OCI-LY3 (cell line): ENCODE measurements at regions not wholly inside any gene's neighbourhood (a gene's known extent, or its start where the extent isn't known, plus 50 kb on each side); places are given as distances from the start of the nearest gene placed in this dataset.
A peak's percentile ranks its signal among the peaks of the same experiment; 100 is the strongest.

ENCODE experiments used
- H2AFZ ChIP-seq: fragments of 200-600, 300-600 bp; shearing (Covaris generic); 2 replicates; pipeline ENCODE4 v1.6.0; 2014; ENCODE audit warnings: antibody characterized with exemption, low read depth, low read length
- H3K27ac ChIP-seq: fragments of 200-600, 300-600 bp; sonication (generic); 2 replicates; pipeline ENCODE4 v1.5.1; 2014; ENCODE audit warnings: mild to moderate bottlenecking, low read length, moderate library complexity, mixed read lengths
- H3K27me3 ChIP-seq: fragments of 200-600, 300-600 bp; sonication (generic); 2 replicates; pipeline ENCODE4 v1.6.1; 2014; ENCODE audit warnings: low read depth, low read length, mixed read lengths
- H3K36me3 ChIP-seq: fragments of 200-600, 300-600 bp; sonication (generic); replicated peaks from 2 replicates; pipeline ENCODE3; 2014; ENCODE audit warnings: low read depth, low read length, mixed read lengths
- H3K4me1 ChIP-seq: fragments of 300-600, 200-600 bp; sonication (generic); 2 replicates; pipeline ENCODE4 v1.6.1; 2014; ENCODE audit warnings: low read length, mixed read lengths
- H3K4me2 ChIP-seq: fragments of 200-600, 300-600 bp; sonication (generic); 2 replicates; pipeline ENCODE4 v1.6.1; 2014; ENCODE audit warnings: low read length, mixed read lengths
- H3K4me3 ChIP-seq: fragments of 300-600, 200-600 bp; sonication (generic); 2 replicates; pipeline ENCODE4 v1.5.1; 2014; ENCODE audit warnings: antibody characterized with exemption, mild to moderate bottlenecking, low read length, moderate library complexity
- H3K79me2 ChIP-seq: fragments of 300-600, 200-600 bp; shearing (Covaris generic); 2 replicates; pipeline ENCODE4 v1.6.1; 2014; ENCODE audit warnings: mild to moderate bottlenecking, low read length, mixed read lengths
- H3K9ac ChIP-seq: fragments of 300-600, 200-600 bp; shearing (Covaris generic); 2 replicates; pipeline ENCODE4 v1.6.0; 2014; ENCODE audit warnings: mild to moderate bottlenecking, low read length, moderate library complexity
- H3K9me3 ChIP-seq: fragments of 200-600, 300-600 bp; shearing (Covaris generic); 2 replicates; pipeline ENCODE4 v1.6.1; 2014; ENCODE audit warnings: low read length, mixed read lengths; ENCODE audit not compliant: insufficient read depth
- H4K20me1 ChIP-seq: fragments of 200-600, 300-600 bp; sonication (generic); 2 replicates; pipeline ENCODE4 v1.6.1; 2016; ENCODE audit warnings: low read length, mixed read lengths; ENCODE audit not compliant: insufficient read depth
- EZH2phosphoT487 ChIP-seq: fragments of 200-600 bp; shearing (Covaris generic); IDR thresholded peaks from 2 replicates; pipeline ENCODE4 v1.6.1; 2018; ENCODE audit warnings: antibody characterized with exemption, mixed run types, low read depth
- TF ChIP-seq, protein P1 (sequence below): fragments of 200-600, 300-600 bp; sonication (generic); IDR thresholded peaks from 2 replicates; pipeline ENCODE4 v1.5.1; 2014; ENCODE audit warnings: antibody characterized with exemption, low read length, low read depth

- Histone ChIP-seq H4K20me1 (no peaks in the 10 kb centered on the region), H3K27me3 (no peaks in the 10 kb centered on the region), H2AFZ (peak overlapping the region; percentile 17; the same call in 1 of the 2 replicates), H3K4me1 (peaks cover 51% of the 10 kb centered on the region), H3K9me3 (no peaks in the 10 kb centered on the region), H3K36me3 (no peaks in the 10 kb centered on the region), H3K4me3 (peak overlapping the region; percentile 54; the same call in 1 of the 2 replicates), H3K27ac (peak overlapping the region; percentile 50; the same call in 1 of the 2 replicates), H3K4me2 (peak overlapping the region; percentile 70), H3K79me2 (no peaks in the 10 kb centered on the region), H3K9ac (no peak overlapping the region)
- TF ChIP-seq, protein P1, sequence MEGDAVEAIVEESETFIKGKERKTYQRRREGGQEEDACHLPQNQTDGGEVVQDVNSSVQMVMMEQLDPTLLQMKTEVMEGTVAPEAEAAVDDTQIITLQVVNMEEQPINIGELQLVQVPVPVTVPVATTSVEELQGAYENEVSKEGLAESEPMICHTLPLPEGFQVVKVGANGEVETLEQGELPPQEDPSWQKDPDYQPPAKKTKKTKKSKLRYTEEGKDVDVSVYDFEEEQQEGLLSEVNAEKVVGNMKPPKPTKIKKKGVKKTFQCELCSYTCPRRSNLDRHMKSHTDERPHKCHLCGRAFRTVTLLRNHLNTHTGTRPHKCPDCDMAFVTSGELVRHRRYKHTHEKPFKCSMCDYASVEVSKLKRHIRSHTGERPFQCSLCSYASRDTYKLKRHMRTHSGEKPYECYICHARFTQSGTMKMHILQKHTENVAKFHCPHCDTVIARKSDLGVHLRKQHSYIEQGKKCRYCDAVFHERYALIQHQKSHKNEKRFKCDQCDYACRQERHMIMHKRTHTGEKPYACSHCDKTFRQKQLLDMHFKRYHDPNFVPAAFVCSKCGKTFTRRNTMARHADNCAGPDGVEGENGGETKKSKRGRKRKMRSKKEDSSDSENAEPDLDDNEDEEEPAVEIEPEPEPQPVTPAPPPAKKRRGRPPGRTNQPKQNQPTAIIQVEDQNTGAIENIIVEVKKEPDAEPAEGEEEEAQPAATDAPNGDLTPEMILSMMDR: no peak
- TF ChIP-seq EZH2phosphoT487: no peak
These were observed 66.4 kb upstream of the PRL start for GRCh38 chr6:22363166-22363713.

- H3K79me2 ChIP-seq: no peaks in the 10 kb centered on the region
- no peak overlapping the region for H3K4me3 ChIP-seq
- H2AFZ ChIP-seq: 0 out of 2 replicates have a peak overlapping the region, but pooled peaks have one; percentile 25
- TF ChIP-seq, protein P1: no peak
- TF ChIP-seq EZH2phosphoT487: no peak
- peaks cover 46% of the 10 kb centered on the region for H3K4me1 ChIP-seq
- H3K9me3 ChIP-seq: no peaks in the 10 kb centered on the region
- no peak overlapping the region for H3K9ac ChIP-seq
- peak overlapping the region; percentile 70 for H3K4me2 ChIP-seq
- H3K27me3 ChIP-seq: no peaks in the 10 kb centered on the region
- H3K36me3 ChIP-seq: no peaks in the 10 kb centered on the region
- peak overlapping the region; percentile 50; the same call in 1 of the 2 replicates for H3K27ac ChIP-seq
- no peaks in the 10 kb centered on the region for H4K20me1 ChIP-seq
These were observed 66.9 kb upstream of the PRL start for GRCh38 chr6:22363714-22364239.

- H3K36me3 ChIP-seq: no peaks in the 10 kb centered on the region
- H3K4me1 ChIP-seq: peaks cover 40% of the 10 kb centered on the region
- no peaks in the 10 kb centered on the region for H3K27me3 ChIP-seq
- H3K9me3 ChIP-seq: no peaks in the 10 kb centered on the region
- H4K20me1 ChIP-seq: no peaks in the 10 kb centered on the region
- no peaks in the 10 kb centered on the region for H3K79me2 ChIP-seq
- no peak for TF ChIP-seq EZH2phosphoT487
- no peak overlapping the region for H3K27ac ChIP-seq
- no peak overlapping the region for H3K4me2 ChIP-seq
- H3K9ac ChIP-seq: no peak overlapping the region
- H2AFZ ChIP-seq: no peak overlapping the region
- H3K4me3 ChIP-seq: no peak overlapping the region
These were observed 67.5 kb upstream of the PRL start for GRCh38 chr6:22364306-22364705.

DNA sequence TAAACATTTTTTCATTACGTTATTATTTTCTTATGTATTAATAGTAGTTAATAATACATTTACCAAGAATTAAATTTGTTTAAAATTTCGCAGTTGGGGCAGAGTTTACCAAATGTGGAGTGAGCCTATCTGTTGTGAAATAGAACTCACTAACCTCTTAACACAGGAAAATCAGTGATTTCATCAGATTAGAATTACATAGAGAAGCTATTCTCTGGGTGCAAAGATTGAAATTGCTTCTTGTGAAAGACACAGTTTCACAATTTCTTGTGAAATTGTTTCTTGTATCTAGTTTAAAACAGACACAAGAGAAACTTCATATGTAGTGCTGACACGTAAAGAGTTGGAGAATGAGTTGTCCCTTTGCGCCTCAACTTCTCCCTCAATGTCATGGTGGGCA is 69.4 kb upstream of the PRL start:
- peaks cover 28% of the 10 kb centered on the region for H3K4me1 ChIP-seq
- no peak overlapping the region for H3K4me3 ChIP-seq
- no peak overlapping the region for H3K9ac ChIP-seq
- H3K27ac ChIP-seq: no peak overlapping the region
- no peaks in the 10 kb centered on the region for H3K9me3 ChIP-seq
- no peaks in the 10 kb centered on the region for H3K27me3 ChIP-seq
- no peaks in the 10 kb centered on the region for H3K79me2 ChIP-seq
- no peak overlapping the region for H2AFZ ChIP-seq
- H4K20me1 ChIP-seq: no peaks in the 10 kb centered on the region
- H3K36me3 ChIP-seq: no peaks in the 10 kb centered on the region
- no peak overlapping the region for H3K4me2 ChIP-seq
- no peak for TF ChIP-seq EZH2phosphoT487
- TF ChIP-seq, protein P1: no peak
